GM19372 (cell line): ENCODE measurements at regions not wholly inside any gene's neighbourhood (a gene's known extent, or its start where the extent isn't known, plus 50 kb on each side); places are given as distances from the start of the nearest gene placed in this dataset.
"Not testable (repeated sequence)": the region's sequence is repeated elsewhere in the genome, so short reads cannot be mapped to it uniquely, and the experiment has no call there.

Experiments used
- ATAC-seq: cut with Tn5 transposase; IDR thresholded peaks from one replicate; pipeline ENCODE4 v1.9.1; 2021; ENCODE audit warnings: mild to moderate bottlenecking, low read depth, moderate library complexity; ENCODE audit not compliant: unreplicated experiment

DNA sequence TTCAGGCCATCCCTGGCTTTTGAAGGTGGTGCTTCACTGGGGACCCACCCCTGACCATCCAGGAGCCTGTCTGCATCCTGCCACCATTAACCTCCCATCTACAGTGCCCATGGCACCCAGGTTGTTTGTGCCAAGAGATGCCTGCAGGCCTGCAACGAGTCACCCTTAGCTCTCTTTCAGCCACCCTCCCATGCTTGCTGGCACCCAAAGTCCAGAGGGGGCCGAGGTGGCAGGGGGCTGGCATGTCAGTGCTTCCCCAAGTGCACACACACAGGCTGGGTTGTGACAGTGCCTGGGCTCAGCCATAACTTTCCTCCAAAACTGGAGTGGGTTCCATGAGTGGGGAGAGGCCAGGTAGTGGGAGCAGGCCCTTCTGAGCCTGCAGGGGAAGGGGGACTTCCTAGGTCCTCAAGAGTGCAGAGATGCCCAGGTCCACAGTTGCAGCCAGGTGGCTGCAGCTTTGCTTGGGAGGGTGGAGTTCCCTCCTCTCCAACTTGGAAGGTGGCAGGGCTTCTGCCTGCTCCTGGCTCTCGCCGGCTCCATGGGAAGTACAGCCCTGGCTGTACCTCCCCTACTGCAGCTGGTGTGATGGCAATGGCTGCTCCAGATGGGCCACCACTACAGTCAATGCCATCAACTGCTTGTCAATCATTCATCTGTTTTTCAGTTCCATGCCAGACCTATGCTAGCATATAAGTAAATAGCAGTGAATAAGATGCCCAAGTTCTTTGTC lies 235.9 kb upstream of the GIMD1 start:
- ATAC-seq: no peak

DNA sequence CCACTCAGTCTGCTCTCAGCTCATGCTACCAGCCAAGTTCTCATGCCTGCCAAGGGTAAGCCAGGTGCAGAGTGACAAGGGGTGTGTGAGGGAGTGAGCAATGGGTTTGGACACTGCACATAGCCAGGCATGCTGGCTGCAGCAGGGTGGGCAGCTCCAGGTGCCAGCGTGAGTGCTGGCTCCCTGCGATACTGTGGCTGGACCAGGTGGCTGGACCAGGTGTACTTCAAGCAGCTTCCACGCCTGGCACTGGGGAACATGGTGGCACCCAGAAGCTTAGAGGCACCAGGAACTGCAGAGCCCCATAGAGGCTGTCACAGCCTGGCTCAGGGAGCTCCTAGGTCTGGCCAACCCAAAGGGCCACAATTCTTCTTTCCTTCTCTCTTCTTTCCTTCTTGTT lies 234.9 kb upstream of the GIMD1 start:
- ATAC-seq: no peak

DNA sequence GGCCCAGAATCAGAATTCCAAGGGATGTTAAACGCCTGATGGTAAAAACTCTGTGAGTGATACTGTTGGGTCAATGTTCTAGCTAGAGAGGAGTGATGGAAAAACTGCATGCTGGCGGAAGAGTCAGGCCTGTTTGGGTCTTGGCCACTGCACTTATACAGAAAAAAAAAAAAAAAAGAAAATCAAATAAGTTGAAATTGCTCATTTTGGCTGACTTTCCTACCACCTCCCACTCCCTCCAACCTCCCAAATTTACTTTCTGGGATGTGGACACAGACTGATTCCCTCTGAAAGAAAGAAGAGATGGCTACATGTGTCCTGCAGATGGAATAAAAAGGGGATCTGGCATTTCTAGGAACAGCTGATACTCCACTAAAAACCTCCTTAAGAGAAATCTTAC lies 234.1 kb upstream of the GIMD1 start:
- ATAC-seq: no peak

DNA sequence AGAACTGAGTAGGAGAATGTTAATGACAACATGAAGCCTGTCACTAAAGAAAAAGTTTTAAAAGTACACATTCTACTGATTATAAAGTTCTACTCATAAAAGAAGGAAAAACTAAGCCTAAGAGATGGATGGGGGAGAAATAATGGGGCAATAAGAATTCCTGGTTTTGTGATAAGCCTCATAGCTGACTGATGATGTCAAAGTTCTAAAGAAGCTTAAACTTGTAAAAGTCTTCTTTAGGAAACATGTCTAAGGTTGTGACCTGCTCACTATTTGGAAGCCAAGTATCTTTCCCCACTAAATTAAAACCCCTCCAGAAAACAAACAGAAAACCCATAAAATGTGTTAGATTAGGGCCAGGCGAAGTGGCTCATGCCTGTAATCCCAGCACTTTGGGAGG lies 232.9 kb upstream of the GIMD1 start:
- ATAC-seq: no peak

DNA sequence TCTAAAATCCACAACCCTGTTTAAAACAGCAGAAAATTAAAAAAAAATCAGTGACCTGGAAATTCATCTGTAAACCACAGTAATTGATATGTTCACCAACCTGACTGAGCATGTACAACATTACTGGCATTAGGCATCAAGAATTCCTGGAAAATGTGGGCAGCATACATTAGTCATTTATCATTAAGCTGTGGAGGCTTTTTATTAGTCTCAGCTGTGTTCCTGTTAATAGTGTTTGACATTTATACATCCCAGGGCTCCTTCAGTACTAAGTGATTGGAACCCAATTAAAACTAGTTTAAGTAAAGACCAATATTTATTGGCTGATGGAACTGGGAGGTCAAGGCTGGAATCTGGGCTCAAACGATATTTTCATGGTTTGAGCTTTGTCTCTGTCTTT lies 227.3 kb upstream of the GIMD1 start:
- no peak for ATAC-seq

DNA sequence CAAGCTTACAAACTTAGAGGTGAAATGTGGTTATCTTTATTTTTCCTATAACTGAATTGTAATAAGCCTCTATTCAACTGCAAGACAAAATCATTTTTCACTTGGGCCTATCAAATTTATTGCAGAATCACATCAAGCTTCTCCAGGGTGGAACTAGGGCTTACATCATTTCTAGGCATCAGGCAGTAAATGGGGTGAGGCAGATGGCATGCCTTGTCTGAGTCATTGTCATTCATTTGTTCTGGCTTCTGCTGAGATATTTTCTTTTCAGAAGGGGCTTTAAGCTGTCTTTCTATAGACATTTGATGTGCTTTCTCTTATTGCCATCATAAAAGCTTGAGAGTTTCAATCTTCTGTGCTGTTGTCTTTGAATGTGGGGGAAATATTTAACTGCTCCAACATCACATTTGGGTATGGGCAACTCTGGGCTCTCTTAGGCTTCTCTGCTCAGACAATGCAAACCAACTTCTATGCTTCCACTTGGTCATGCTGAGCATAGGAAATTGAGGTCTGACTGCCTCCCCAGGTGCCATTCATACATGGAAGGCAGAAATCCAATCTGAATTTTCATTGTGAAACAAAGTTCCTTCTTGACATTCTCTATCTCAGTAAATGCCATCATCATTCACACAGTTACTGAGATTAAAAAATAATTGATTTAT lies 225.8 kb upstream of the GIMD1 start:
- no peak for ATAC-seq

DNA sequence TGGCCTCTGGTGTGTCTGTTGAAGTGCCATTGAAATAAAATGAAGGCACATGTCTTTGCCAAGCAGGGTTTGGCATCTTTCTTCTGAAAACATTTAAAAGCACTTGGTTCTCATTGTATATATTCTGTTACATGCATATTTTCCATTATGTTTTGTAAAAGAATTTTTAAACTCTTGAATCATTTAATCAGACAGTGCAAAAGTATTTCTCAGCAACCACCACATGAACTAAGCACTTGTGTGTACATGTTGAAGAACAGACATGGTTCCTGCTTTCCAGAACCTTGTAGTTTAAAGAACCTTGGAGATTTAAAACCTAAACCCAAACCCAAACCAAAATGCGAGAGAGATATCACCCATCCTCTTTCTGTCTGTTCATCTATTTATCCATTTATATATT lies 220.3 kb upstream of the GIMD1 start:
- no peak for ATAC-seq

DNA sequence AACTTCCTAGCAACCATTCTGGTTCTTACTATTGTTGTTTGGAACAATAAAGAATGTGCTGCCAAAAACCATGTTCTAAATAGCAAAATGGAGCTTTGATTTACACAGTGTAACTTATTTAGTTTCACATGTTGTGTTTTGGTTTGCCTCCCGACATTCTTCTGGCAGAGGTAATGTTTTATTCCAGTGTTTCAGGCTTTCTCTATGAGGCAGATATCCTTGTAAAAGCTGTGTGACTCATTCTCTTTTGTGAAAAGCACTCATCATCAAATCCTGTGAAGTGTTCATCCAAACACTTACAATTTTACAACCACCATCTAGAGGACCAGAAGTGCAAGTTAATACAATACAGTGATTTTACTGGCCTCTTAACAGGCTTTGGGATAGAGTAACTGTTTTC lies 219.0 kb upstream of the GIMD1 start:
- no peak for ATAC-seq

DNA sequence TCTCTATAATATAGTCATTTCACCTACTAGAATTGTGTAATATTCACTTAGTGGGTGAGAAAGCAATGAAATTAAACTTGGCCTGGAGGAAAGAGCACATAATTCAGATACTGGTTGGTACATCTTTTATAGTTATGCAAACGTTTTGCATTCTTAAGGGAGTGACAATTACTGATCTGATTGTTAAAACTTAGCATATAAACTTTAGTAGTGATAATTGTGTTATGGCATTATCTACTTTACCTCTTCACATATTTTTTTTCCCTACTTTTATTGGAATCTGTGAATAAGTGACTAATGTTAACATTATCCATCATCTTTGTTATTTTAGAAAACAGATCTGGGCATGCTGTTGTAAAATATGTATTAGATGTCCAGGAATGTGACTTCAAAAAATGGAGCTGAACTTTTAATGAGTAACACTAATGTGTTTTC lies 217.4 kb upstream of the GIMD1 start:
- no peak for ATAC-seq

DNA sequence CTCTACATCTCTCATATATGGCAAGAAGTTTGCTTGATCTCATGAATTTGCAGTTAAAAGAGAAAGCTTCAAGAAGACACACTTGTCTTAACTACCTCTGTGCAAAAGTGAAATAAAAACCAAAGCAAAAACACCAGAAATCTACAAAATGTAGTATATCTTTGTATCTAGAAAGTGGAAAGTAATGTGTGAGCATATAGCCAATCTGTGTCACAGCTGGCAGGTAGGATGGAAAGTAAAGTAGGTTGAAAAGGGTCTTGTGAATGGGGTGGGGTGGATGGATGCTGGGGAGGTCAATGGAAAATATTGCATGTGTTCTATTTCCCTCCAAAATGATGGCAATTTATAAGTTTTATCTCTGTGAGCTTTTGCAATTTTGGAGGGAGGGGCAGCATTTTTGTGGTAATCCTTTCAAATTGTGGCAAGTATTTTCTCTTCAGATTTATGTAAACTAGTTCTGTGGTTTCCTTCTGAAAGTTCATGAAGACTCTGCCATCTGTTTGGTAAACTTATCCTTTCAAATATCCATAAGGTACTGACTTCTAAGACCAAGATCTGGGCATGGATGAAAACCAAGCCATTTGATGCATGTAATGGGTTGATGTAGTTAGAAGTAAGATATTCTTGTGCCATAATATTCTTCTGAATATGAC lies 215.9 kb upstream of the GIMD1 start:
- ATAC-seq: no peak

DNA sequence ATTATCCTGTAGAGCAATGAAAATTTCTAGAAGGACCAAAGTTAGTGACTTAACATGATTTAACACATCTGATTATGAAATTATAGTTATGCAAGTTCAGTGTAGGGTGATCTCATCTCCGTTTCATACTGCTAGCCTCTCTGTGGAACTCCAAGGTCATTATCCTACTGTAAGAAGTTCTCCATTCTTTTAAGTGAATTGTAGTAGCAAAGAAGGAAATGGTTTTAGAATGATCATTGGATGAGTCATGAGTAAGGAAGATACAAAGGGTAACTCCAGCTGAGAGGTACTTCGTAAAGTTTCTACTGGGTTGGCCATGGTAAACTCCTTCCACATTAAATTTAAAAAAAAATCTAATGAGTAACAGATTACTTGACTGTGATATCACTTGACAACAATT lies 215.0 kb upstream of the GIMD1 start:
- no peak for ATAC-seq

DNA sequence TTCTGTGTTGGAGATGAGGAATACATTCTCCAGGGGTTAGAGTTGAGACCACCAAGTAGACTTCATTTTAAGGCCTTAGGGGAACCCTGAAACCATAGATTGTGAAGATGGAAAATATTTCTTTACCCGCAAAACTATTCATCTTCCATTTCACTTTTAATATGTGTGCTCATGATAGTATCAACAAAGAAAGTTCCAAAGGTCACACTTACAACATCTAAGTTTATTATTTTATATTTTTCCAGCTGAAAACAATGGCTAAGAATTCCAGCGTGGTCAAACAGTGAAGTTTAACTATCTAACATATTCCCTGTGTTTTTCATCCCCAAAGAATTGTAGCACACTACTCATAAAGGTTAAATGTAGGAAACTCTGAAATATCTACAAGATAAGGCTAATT lies 214.5 kb upstream of the GIMD1 start:
- ATAC-seq: no peak

DNA sequence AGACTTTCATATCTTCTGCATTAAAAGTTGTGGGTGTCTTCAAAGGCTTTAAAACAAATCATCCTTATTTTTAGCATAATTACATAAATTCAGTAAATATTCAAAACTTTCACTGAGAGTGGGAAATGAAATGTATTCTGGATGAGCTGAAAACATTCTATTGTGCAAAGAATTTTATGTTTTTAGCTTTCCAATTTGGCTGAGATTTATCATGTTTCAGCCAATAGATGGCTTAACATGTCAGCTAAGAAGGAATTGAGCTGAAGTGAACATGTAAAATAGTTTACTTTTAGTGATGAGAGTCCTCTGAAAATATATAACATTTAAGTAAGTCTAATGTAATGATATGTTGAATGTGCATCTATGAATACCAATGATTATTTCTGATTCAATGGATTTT lies 213.5 kb upstream of the GIMD1 start:
- ATAC-seq: no peak

DNA sequence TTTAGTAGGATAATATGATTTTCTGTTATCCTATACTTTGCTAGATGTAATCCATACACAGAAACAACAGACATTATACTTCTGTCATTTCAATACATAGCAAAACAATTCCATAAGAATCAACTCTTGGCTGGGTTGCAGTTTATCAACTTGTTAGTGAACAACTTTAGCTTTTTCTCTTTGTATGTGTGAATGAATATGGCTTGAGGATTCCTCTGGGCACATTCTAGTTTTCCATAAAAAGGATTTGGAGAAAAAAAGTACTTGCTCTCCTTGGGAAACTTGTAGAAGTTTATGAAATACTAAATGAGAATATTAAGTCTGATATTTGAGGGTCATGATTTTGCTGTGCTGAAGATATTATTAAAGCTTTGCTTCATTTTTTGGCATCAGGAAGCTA lies 210.7 kb upstream of the GIMD1 start:
- ATAC-seq: no peak

DNA sequence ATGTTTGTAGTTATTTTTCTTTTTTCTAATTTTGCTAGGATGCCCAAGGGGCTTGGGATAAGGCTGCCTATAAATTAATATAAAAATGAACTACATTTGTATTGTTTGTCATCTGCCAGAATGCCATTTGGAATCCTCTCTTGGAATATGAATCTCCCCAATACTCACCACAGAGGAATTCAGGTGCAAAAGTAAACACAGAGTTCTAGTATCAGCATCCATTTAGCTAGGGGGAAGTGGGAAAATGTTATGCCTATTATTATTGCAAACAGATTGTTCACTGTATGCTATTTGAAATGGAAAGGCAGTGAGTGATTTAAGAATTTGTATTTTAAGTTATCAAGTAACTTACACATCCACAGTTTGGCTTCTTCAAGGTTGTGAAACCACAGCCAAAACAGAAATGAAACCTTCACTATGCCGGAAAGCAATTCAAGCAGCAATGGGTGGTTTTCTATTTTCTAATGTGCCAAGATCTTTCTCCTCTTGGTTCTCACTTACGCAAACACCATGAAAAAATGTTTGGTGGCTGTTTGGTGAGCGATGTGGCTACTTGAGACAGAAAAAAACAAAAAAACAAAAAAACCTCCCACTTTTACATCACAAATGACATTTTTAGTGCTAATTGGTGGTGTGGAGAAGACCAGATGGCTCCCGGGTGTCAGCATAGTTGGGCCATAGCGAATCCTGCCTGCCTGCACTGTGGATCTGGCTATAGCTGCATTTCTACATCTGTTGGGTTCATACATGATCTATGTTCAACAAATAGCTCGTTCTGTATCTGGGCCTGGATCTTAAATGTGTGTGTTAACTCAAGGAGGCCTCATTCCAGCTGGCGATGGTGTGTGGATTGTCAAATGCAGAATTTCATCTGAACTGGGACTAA lies 200.8 kb upstream of the GIMD1 start:
- no peak for ATAC-seq

DNA sequence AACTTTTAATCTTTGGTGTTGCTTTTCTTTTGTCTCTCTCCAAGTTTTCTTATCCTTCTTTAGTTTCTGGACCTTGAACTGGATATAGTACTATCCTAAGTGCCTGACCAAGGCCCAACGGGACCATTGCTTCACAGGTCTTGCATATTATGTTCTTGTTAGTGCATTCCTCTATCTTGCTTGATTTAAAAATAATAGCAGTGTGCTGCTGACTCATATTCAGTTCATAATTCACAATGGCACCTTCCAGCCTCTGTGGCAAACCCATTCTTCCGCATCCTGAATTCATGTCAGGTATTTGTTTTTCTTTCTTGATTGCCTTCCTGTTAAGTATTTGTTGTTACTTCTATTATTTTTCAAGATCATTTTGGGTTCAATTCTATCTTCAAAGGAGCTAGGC lies 197.1 kb upstream of the GIMD1 start:
- no peak for ATAC-seq

DNA sequence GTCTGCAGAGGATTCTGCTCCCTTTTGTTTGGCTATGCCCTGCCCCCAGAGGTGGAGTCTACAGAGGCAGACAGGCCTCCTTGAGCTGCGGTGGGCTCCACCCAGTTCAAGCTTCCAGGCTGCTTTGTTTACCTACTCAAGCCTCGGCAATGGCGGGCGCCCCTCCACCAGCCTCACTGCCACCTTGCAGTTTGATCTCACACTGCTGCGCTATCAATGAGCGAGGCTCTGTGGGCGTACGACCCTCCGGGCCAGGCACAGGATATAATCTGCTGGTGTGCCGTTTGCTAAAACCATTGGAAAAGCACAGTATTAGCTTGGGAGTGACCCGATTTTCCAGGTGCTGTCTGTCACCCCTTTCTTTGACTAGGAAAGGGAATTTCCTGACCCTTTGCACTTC lies 195.1 kb upstream of the GIMD1 start:
- not testable (repeated sequence) for ATAC-seq

DNA sequence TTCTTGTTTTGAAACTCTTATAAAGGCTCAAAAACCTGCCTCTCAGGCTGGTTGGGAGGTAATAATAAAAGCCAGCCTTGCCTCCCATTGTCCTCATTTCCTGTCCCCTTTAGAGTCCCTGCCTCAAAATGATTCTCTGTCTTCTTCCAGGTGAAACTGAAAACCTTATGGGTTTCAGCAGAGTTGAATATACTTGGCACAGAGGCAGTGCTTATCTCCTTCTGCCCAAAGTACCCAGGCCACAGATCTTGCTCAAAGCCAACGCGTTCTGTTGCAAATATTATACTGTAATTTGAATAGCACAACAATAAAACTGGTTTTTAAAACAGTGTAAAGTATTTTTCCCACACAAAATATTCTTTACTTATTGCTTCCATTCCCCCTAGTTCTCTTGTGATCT lies 183.1 kb upstream of the GIMD1 start:
- no peak for ATAC-seq

DNA sequence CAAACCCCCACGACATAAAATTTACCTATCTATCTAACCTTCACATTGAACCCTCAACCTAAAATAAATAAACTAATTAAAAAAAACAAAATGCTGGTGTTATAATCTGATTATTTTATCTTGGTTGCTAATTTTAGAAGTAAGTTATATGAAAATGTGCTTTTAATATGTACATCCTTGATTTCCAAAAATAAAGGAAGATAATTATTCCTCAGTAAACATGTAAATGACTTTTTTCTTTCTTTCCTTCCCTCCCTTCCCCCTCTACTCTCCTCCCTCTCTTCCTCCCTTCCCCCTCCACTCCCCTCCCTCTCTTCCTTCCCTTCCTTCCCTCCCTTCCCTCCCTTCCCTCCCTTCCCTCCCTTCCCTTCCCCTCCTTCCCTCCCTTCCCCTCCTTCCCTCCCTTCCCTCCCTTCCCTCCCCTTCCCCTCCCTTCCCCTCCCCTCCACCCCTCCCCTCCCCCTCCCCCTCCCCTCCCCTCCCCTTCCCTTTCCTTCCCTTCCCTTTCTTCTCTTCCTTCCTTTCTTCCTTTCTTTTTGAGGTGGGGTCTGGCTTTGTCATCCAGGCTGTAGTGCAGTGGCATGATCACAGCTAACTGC lies 180.0 kb upstream of the GIMD1 start:
- no peak for ATAC-seq

DNA sequence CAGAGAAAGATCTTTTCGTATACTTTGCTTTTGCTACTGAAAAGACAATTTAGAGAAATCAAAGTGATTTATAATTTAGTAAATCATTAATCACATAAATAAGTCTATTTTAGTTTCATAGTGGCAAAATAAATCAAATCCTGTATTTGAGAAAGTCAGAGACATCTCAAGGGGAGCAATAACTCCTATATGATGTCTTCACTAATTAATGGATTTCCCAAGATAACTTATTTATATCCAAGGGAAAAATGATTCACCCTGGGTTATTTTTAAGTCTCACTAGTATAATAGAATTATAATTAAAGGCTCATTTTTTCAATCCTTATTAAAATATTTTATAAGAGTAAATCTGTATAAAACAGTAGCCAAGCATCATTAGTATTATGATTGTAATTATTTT lies 177.8 kb upstream of the GIMD1 start:
- ATAC-seq: no peak

DNA sequence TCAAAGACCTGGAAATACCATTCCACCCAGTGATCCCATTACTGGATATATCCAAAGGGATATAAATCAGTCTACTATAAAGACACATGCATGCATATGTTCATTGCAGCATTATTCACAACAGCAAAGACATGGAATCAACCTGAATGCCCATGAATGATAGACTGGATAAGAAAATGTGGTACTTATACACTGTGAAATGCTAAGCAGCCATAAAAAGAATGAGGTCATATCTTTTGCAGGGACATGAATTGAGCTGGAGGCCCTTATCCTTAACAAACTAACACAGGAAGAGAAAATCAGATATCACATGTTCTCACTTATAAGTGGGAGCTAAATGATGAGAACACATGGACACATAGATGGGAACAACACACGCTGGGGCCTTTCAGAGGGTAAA lies 174.0 kb upstream of the GIMD1 start:
- not testable (repeated sequence) for ATAC-seq
